ENCODE measurements at regions not wholly inside any gene's neighbourhood (a gene's known extent, or its start where the extent isn't known, plus 50 kb on each side); places are given as distances from the start of the nearest gene placed in this dataset.

DNA sequence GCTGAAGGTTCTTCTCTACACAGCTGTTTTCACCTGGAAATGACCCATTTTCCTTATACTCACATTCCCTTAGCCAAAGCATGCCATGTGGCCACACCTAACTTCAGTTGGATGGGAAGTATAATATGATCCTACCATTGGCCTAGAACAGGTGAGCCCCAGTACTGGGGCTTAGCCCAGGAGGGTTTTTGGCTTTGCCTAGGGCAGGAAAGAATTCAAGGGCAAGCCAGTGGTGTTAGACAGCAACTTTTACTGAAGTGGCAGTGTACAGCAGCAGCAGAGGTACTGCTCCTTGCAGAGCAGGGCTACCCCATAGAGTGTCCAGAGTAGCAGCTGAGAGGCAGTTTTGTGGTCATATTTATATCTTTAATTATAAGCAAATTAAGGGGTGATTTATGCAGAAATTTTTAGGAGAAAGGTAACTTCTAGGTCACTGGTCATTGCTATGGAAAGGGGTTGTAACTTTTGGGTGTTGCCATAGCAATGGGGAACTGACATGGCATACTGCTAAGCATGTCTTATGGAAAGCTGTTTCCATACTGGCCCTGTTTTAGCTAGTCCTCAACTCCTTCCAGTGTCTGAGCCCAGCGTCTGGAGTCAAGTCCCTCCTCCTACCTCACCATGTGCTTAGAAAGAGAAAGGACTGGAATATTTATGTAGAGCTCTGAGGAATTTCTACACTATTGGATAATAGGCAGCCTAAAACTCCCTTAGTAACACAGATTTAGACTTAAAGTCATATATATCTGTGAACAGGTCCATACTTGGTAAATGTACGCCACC, 109.0 kb upstream of the DTNA start:
- TF ChIP-seq POLR2A (IDR thresholded peaks at IDR 0.05; ENCODE audit: low read depth, low read length) (no peak), POLR2AphosphoS5 (IDR thresholded peaks at IDR 0.05; ENCODE audit: low read depth, low read length) (no peak)

All from GM12892 (cell line).